ENCODE measurements at regions not wholly inside any gene's neighbourhood (a gene's known extent, or its start where the extent isn't known, plus 50 kb on each side); places are given as distances from the start of the nearest gene placed in this dataset.

DNA sequence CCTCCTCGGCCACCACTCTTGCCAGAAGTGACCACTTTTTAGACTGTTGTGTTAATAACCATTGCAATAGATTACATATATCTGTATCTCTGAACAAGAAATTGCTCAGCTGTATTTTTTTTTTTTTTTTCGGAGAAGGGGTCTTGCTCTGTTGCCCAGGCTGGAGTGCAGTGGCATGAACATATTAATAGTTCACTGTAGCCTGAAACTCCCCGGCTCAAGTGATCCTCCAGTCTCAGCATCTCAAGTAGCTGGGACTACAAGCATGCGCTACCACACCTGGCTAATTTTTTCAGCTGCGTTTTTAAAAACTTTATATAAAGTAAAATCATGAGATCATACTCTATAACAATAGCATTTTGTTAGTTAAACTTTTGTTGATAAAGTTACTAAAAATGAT lies 609.0 kb downstream of the ZNF385D start:
- ChIA-PET CTCF (no interaction called here), POLR2A (no interaction called here)
- DNase-seq (ENCODE audit: extremely low spot score): no peak
- TF ChIP-seq, protein P1, sequence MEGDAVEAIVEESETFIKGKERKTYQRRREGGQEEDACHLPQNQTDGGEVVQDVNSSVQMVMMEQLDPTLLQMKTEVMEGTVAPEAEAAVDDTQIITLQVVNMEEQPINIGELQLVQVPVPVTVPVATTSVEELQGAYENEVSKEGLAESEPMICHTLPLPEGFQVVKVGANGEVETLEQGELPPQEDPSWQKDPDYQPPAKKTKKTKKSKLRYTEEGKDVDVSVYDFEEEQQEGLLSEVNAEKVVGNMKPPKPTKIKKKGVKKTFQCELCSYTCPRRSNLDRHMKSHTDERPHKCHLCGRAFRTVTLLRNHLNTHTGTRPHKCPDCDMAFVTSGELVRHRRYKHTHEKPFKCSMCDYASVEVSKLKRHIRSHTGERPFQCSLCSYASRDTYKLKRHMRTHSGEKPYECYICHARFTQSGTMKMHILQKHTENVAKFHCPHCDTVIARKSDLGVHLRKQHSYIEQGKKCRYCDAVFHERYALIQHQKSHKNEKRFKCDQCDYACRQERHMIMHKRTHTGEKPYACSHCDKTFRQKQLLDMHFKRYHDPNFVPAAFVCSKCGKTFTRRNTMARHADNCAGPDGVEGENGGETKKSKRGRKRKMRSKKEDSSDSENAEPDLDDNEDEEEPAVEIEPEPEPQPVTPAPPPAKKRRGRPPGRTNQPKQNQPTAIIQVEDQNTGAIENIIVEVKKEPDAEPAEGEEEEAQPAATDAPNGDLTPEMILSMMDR (IDR thresholded peaks at IDR 0.05; ENCODE audit: control extremely low read depth, extremely low read depth, low read depth, missing control alignments): no peak

DNA sequence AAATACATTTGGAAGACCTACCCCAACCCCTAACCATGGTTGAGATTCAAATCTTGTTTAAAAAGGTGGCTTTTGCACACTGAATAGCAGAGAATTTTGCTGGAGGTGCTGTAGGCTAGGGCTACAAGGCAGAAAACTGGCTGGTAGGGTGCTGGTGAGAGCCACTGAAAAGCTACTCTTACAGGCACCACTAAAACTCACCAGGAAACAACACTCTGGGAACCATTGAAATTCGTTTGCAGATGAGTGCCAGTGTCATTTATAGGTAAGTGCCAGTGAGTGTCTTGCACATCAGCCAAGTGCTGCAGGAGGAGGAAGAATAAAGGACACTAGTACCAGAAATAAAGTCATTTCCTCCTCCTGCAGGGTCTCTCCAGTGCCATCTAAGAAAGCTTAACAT lies 610.2 kb downstream of the ZNF385D start:
- DNase-seq (ENCODE audit: extremely low spot score): no peak
- TF ChIP-seq, protein P1 (IDR thresholded peaks at IDR 0.05; ENCODE audit: control extremely low read depth, extremely low read depth, low read depth, missing control alignments): no peak
- ChIA-PET CTCF (no interaction called here), POLR2A (no interaction called here)

DNA sequence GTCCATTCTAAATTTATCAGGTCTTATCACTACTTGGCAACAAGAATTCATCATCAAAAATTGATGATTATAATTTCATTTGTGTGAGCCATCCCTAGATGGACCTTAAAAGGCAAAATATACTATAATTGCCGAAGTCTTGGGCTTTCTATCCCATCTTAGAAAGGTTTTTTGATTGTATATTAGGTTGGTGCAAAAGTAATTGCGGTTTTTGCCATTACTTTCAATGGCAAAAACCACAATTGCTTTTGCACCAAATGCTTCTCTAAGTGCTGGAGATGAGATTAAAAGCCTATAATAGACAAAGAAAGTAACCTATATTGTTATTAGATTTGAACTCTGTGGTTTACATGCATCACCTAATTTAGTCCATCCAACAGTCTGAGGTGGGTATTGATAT lies 612.9 kb downstream of the ZNF385D start:
- no peak for DNase-seq (ENCODE audit: extremely low spot score)
- TF ChIP-seq, protein P1 (IDR thresholded peaks at IDR 0.05; ENCODE audit: control extremely low read depth, extremely low read depth, low read depth, missing control alignments): no peak
- CTCF ChIA-PET: no interaction called here
- POLR2A ChIA-PET: no interaction called here

DNA sequence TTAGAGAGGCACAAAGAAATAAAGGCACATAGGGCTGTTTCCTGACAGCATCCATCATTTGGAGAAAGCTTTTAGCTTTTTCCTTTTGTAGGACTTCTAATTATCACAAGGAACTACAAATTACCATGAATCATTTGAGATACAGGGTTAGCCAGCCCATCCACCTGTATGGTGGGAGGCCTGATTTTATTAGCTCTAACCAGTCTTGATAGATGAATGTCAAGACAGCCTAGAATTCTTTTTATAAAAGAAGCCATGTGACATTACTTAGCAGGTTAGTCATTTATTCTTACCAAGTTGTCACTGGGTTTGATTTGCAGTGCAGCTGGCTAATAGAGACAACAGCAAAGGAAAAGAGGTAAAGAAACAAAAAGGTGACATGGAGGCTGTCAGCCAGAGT lies 618.1 kb downstream of the ZNF385D start:
- no peak for DNase-seq (ENCODE audit: extremely low spot score)
- TF ChIP-seq, protein P1 (IDR thresholded peaks at IDR 0.05; ENCODE audit: control extremely low read depth, extremely low read depth, low read depth, missing control alignments): no peak
- POLR2A ChIA-PET: no interaction called here
- CTCF ChIA-PET: no interaction called here

DNA sequence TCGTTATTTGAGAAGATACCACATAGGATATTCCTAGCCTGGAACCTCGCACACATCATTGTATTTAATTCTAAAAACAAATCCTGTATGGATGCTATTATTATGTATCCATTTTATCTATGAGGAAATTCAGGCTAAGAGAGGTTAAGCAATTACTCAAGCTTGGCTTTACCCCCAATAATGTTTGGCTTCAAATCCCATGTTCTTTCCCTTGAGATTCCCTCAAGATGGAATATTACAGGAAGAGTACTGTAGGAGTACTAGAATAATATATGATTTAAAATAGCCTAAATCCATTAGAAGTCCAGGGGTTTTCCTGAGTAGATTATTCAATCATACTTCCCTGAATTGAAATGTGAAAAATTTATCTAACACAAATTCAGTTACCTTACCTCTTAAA lies 630.2 kb downstream of the ZNF385D start:
- ChIA-PET CTCF (no interaction called here), POLR2A (no interaction called here)
- DNase-seq (ENCODE audit: extremely low spot score): no peak
- TF ChIP-seq, protein P1 (IDR thresholded peaks at IDR 0.05; ENCODE audit: control extremely low read depth, extremely low read depth, low read depth, missing control alignments): no peak

DNA sequence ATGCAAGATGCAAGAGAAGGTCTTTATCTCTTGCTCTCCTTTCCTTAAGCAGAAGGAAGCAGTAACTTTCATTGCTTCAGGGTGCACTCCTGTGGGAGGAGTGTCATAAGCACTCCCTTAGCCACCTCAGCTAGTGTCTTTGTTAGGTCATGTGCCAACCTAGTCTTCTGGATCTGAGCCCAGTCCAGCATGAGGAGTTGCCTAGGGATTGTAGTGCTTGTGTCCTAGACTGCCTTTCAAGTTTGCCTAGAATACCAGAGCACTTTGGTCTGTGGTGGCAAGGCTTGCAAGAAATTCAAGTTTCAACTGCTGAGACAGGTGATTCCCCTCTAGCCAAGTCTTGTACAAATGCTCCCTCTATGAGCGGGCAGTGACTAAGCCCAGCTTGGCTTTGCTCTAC lies 633.6 kb downstream of the ZNF385D start:
- ChIA-PET CTCF (interaction anchor here (1.0 kb wide), 1 partner anchor 12 kb away, joined by 3 read pairs; no protein-coding TSS in a partner anchor), POLR2A (no interaction called here)
- DNase-seq (ENCODE audit: extremely low spot score): no peak
- TF ChIP-seq, protein P1 (IDR thresholded peaks at IDR 0.05; ENCODE audit: control extremely low read depth, extremely low read depth, low read depth, missing control alignments): no peak

DNA sequence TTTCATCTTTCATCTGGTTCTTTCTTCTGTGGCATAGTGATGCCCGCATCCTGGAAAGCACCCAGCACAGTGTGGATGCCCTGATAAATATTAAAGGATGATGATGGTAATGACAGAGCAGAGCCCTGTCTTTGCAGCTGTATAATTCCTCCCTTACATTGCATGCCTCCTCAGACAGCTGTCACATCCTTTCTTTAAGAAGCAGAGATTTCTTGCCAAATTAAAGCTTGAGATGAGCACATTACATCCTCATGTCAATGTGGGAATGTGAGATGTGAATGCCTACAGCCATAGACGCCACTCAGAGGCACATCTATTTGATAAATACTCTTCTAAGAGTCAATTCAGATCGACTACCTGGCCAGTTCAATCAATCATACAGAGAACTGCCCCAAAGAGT lies 642.0 kb downstream of the ZNF385D start:
- TF ChIP-seq, protein P1 (IDR thresholded peaks at IDR 0.05; ENCODE audit: control extremely low read depth, extremely low read depth, low read depth, missing control alignments): no peak
- no peak for DNase-seq (ENCODE audit: extremely low spot score)
- POLR2A ChIA-PET: no interaction called here
- CTCF ChIA-PET: no interaction called here

All from GM10248 (cell line).